ENCODE measurements at regions not wholly inside any gene's neighbourhood (a gene's known extent, or its start where the extent isn't known, plus 50 kb on each side); places are given as distances from the start of the nearest gene placed in this dataset.

DNA sequence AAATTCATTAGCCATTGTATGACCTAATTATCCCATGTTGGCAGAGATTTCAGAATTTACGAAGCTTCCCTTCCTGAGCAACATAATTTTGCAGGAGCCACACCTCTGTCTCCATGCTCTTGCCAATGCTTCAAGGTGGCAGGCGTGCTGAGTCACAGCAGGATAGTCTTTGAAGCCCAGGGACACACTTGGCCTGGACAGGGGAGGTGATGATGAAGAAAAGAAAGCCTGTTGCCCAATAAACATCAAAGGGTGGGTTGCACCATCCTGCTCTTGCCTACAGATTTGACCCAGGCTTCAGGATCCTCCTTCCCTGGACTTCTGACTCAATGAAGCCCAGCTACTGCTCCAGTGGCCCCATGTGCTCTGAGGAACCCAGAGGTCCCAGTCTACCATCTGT is 117.1 kb downstream of the MINAR1 start:
- TF ChIP-seq POLR2A (IDR thresholded peaks at IDR 0.05) (no peak), CTCF (IDR thresholded peaks at IDR 0.05) (no peak)
- H3K27ac ChIP-seq = no peak overlapping the region
- no peak overlapping the region for H3K4me3 ChIP-seq
- H3K36me3 ChIP-seq = no peaks in the 10 kb centered on the region
- H3K4me1 ChIP-seq = no peaks in the 10 kb centered on the region
- no peak for DNase-seq
- H3K27me3 ChIP-seq = no peaks in the 10 kb centered on the region
- intact Hi-C loops (cut with DNase I; ENCODE audit: low total_unique reads) = no loop called here
- H3K9me3 ChIP-seq = no peaks in the 10 kb centered on the region

GRCh38 chr15:79560384-79560783 is 128.2 kb downstream of the MINAR1 start:
- no peak overlapping the region for H3K27ac ChIP-seq
- no peaks in the 10 kb centered on the region for H3K36me3 ChIP-seq
- no peak for DNase-seq
- H3K4me3 ChIP-seq = no peak overlapping the region
- no peaks in the 10 kb centered on the region for H3K4me1 ChIP-seq
- TF ChIP-seq POLR2A (IDR thresholded peaks at IDR 0.05) = no peak
- TF ChIP-seq CTCF (IDR thresholded peaks at IDR 0.05) = no peak
- intact Hi-C loops (cut with DNase I; ENCODE audit: low total_unique reads) = no loop called here
- H3K27me3 ChIP-seq = no peaks in the 10 kb centered on the region
- no peaks in the 10 kb centered on the region for H3K9me3 ChIP-seq

DNA sequence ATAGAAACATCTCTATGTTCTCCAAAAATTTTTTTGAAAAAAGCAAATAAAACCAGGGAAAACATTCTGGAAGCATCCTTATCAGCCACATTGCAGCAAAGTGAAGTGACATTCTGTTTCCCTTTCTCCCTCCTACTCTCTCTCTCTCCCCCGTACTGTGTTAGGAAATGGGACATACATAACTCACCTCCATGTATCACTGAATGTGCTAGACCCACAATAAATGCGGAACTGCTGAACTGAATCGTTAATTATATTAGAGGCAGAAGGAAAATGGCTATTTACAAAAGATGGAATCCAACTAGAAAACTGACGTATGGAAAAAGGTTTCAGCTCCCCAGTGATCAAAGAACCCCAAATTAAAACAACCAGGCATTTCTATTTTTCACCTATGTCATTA is 129.8 kb downstream of the MINAR1 start:
- intact Hi-C loops (cut with DNase I; ENCODE audit: low total_unique reads) = no loop called here
- Histone ChIP-seq H3K27me3 (no peaks in the 10 kb centered on the region), H3K4me3 (no peak overlapping the region), H3K27ac (no peak overlapping the region), H3K9me3 (no peaks in the 10 kb centered on the region), H3K36me3 (no peaks in the 10 kb centered on the region), H3K4me1 (no peaks in the 10 kb centered on the region)
- DNase-seq = no peak
- TF ChIP-seq POLR2A (IDR thresholded peaks at IDR 0.05) (no peak), CTCF (IDR thresholded peaks at IDR 0.05) (no peak)

DNA sequence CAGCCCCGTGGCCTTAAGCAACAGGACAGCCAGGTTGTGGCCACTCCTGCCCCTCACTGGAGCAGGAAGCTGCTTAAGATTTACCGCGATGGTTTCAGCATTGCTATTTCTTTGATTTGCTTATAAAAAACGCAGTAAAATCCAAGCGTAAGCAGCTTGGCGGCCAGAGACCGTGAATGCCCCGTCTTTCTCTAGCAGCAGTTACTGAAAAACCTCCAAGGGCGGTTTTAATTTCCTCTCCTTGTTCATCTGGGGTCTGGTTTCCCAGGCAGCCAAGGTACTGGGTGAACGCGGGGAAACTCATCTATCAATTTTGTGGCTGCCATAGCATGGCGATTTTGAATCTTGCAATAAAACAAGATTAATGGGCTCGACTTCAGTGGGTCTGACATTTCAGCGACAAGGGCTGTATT is 130.3 kb downstream of the MINAR1 start:
- Histone ChIP-seq H3K36me3 (no peaks in the 10 kb centered on the region), H3K4me1 (no peaks in the 10 kb centered on the region), H3K9me3 (no peaks in the 10 kb centered on the region), H3K4me3 (no peak overlapping the region), H3K27me3 (no peaks in the 10 kb centered on the region), H3K27ac (no peak overlapping the region)
- TF ChIP-seq CTCF (IDR thresholded peaks at IDR 0.05) = no peak
- TF ChIP-seq POLR2A (IDR thresholded peaks at IDR 0.05) = no peak
- intact Hi-C loops (cut with DNase I; ENCODE audit: low total_unique reads) = no loop called here
- no peak for DNase-seq

DNA sequence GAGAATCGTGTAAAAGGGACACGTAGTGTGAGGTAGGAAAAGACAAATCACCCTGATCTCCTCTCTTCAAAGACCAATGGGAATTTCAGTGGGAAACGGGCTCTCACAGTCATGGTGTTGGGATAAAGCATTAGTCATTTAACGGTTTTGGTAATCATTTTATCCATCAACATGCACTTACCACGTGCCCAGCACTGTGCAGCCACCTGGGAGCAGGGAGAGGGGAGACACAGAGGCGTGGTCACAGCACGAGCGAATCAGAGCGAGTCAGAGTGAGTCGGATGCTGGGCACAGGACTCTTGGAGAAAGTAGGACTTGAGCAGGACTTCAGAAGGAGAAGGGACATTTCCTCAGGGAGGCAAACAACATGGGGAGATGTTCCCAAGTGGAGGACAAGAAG is 130.8 kb downstream of the MINAR1 start:
- no peaks in the 10 kb centered on the region for H3K36me3 ChIP-seq
- no peaks in the 10 kb centered on the region for H3K9me3 ChIP-seq
- no peak overlapping the region for H3K27ac ChIP-seq
- DNase-seq = no peak
- H3K4me3 ChIP-seq = no peak overlapping the region
- no peak for TF ChIP-seq CTCF (IDR thresholded peaks at IDR 0.05)
- no peak for TF ChIP-seq POLR2A (IDR thresholded peaks at IDR 0.05)
- H3K27me3 ChIP-seq = no peaks in the 10 kb centered on the region
- H3K4me1 ChIP-seq = no peaks in the 10 kb centered on the region
- intact Hi-C loops (cut with DNase I; ENCODE audit: low total_unique reads) = no loop called here

Measured in uterus (tissue), 3 donors.